Anterior cingulate cortex (tissue), 58 donors: ENCODE measurements at regions not wholly inside any gene's neighbourhood (a gene's known extent, or its start where the extent isn't known, plus 50 kb on each side); places are given as distances from the start of the nearest gene placed in this dataset.

ENCODE experiments used
- DNase-seq, 58 donors: peaks; one replicate each; lab custom pipeline; 2025; lab: John Stamatoyannopoulos, UW

- no peak for DNase-seq
These were observed 53.1 kb upstream of the SNX9 start for GRCh38 chr6:157769776-157770426.

GRCh38 chr6:157770946-157771345 is 52.1 kb upstream of the SNX9 start:
- DNase-seq = no peak

- no peak for DNase-seq
These were observed 50.2 kb upstream of the SNX9 start for GRCh38 chr6:157772820-157773219.
